Tibial artery (tissue), 4 donors: ENCODE measurements at regions not wholly inside any gene's neighbourhood (a gene's known extent, or its start where the extent isn't known, plus 50 kb on each side); places are given as distances from the start of the nearest gene placed in this dataset.

ENCODE experiments used
- DNase-seq, 2 donors: peaks; one replicate each; pipeline ENCODE4 v3.0.0-alpha.2; 2019
- H3K27ac ChIP-seq, 2 donors: fragments of 200-600 bp; sonication (generic) in 1 of 2; 1 replicate in 1 of 2; 2 replicates in 1 of 2; pipeline ENCODE4 v1.5.1; 2018 to 2019; ENCODE audit warnings: mild to moderate bottlenecking in 1 of 2
- H3K27me3 ChIP-seq, 2 donors: fragments of 200-600 bp; sonication (generic) in 1 of 2; one replicate each; pipeline versions ENCODE4 v1.5.1 to v1.6.0; 2016 to 2019
- H3K36me3 ChIP-seq, 3 donors: fragments of 200-600 bp; sonication (generic) in 2 of 3; one replicate each; pipeline ENCODE4 v1.5.1; 2016 to 2019; ENCODE audit warnings: mild to moderate bottlenecking in 2 of 3
- H3K4me1 ChIP-seq, 4 donors: fragments of 200-600 bp; sonication (generic) in 2 of 4; 1 replicate in 3 of 4; 2 replicates in 1 of 4; pipeline ENCODE4 v1.5.1; 2016 to 2019
- H3K4me3 ChIP-seq, 2 donors: fragments of 200-600 bp; sonication (generic) in 1 of 2; 1 replicate in 1 of 2; 2 replicates in 1 of 2; pipeline ENCODE4 v1.5.1; 2018 to 2019; ENCODE audit warnings: mild to moderate bottlenecking in 2 of 2
- H3K9me3 ChIP-seq, 3 donors: fragments of 200-600 bp; sonication (generic) in 1 of 3; one replicate each; pipeline ENCODE4 v1.5.1; 2016 to 2019
- intact Hi-C: fragments of 100-400 bp; cut with DNase I; formaldehyde crosslinking; loops from one replicate; pipeline ENCODE4 v1.15.0; 2023; ENCODE audit warnings: low total_unique reads
- TF ChIP-seq, protein P1 (sequence below), 2 experiments: fragments of 200-600 bp in 1 of 2; fragments of 450-650 bp in 1 of 2; IDR thresholded peaks; one replicate each; pipeline ENCODE4 v1.5.1; 2017 to 2019; ENCODE audit warnings: antibody characterized with exemption in 2 of 2, mild to moderate bottlenecking in 1 of 2, moderate library complexity in 1 of 2

DNA sequence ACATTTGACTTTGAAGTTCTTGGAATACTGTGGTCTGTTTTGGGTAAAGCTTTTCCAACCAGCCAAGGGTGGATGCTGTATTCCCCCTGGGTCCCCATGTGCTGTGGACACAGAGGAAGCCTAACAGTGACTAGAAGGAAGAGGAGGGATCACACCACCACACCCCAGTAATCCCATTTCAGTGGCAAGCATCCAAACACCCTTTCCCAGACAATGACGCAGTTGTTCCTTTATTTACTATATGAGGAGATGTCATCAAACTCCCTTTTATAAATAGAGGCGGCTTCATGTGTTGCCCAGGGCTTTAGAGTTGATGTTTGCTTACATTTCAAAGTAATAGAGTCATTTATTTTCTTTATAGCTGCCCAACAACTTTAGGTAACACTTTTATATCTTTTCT lies 959.4 kb upstream of the GYPC start:
- TF ChIP-seq, protein P1, sequence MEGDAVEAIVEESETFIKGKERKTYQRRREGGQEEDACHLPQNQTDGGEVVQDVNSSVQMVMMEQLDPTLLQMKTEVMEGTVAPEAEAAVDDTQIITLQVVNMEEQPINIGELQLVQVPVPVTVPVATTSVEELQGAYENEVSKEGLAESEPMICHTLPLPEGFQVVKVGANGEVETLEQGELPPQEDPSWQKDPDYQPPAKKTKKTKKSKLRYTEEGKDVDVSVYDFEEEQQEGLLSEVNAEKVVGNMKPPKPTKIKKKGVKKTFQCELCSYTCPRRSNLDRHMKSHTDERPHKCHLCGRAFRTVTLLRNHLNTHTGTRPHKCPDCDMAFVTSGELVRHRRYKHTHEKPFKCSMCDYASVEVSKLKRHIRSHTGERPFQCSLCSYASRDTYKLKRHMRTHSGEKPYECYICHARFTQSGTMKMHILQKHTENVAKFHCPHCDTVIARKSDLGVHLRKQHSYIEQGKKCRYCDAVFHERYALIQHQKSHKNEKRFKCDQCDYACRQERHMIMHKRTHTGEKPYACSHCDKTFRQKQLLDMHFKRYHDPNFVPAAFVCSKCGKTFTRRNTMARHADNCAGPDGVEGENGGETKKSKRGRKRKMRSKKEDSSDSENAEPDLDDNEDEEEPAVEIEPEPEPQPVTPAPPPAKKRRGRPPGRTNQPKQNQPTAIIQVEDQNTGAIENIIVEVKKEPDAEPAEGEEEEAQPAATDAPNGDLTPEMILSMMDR (IDR thresholded peaks at IDR 0.05) = no peak
- intact Hi-C loops = no loop called here
- H3K9me3 ChIP-seq = no peaks in the 10 kb centered on the region
- DNase-seq = no peak
- no peaks in the 10 kb centered on the region for H3K4me1 ChIP-seq
- no peak overlapping the region for H3K27ac ChIP-seq
- H3K27me3 ChIP-seq = no peaks in the 10 kb centered on the region
- H3K4me3 ChIP-seq = no peak overlapping the region
- H3K36me3 ChIP-seq = no peaks in the 10 kb centered on the region

GRCh38 chr2:125698280-125698679 lies 957.7 kb upstream of the GYPC start:
- intact Hi-C loops = no loop called here
- Histone ChIP-seq H3K9me3 (no peaks in the 10 kb centered on the region), H3K27ac (no peak overlapping the region), H3K27me3 (no peaks in the 10 kb centered on the region), H3K4me3 (no peak overlapping the region), H3K36me3 (no peaks in the 10 kb centered on the region), H3K4me1 (no peaks in the 10 kb centered on the region)
- TF ChIP-seq, protein P1 (IDR thresholded peaks at IDR 0.05) = no peak
- no peak for DNase-seq

DNA sequence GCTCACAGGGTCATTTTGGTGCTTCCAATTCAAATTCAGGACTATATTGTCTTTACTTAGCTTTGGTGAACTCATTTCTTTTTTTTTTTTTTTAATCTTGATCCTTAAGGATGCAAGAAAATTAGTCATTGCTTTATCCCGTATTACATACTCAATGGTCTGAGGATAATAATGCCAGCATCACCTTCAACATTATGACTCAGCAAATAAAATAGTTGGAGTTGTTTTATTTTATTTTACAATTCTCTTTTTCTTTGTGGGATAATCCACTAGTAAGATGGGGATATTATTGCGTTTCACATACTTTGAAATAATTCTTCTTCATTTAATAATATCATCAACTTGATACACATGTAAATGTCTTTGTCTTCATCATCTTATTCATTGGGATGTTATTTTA lies 954.9 kb upstream of the GYPC start:
- Histone ChIP-seq H3K4me3 (no peak overlapping the region), H3K4me1 (no peaks in the 10 kb centered on the region), H3K36me3 (no peaks in the 10 kb centered on the region), H3K27ac (no peak overlapping the region), H3K27me3 (no peaks in the 10 kb centered on the region), H3K9me3 (no peaks in the 10 kb centered on the region)
- no peak for DNase-seq
- intact Hi-C loops = no loop called here
- TF ChIP-seq, protein P1 (IDR thresholded peaks at IDR 0.05) = no peak

DNA sequence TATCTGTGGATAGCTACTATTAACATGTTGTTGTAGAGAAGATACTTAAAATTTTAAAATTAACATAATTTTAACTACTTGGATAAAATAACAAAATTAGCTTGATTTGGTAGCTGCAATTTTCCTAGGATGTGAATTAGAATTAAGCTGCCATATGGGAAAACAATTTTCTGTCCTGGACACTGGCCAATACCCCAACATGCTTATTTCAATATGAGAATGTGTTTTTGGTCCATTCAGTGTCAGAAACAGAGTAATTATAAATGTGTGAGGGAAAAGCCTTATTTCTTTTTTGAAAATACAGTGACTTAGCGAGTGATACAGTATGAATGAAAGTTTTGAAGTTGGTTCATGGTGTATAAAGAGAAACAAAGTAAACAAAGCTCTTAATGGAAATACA lies 948.3 kb upstream of the GYPC start:
- Histone ChIP-seq H3K36me3 (no peaks in the 10 kb centered on the region), H3K9me3 (no peaks in the 10 kb centered on the region), H3K27me3 (no peaks in the 10 kb centered on the region), H3K27ac (no peak overlapping the region), H3K4me1 (no peaks in the 10 kb centered on the region), H3K4me3 (no peak overlapping the region)
- DNase-seq = no peak
- intact Hi-C loops = no loop called here
- TF ChIP-seq, protein P1 (IDR thresholded peaks at IDR 0.05) = no peak

DNA sequence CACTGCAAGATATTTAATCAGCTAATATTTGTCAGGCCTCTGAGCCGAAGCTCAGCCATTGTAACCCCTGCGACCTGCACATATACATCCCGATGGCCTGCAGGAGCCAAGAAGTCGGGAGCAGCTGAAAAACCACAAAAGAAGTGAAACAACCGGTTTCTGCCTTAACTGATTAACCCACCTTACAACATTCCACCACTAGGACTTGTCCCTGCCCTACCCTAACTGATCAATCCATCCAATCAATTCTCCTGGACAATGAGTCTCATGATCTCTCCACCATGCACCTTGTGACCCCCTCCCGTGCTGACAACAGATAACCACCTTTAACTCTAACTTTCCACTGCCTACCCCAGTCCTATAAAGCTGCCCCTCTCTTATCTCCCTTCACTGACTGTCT lies 945.4 kb upstream of the GYPC start:
- H3K4me1 ChIP-seq = no peaks in the 10 kb centered on the region
- no peak for DNase-seq
- TF ChIP-seq, protein P1 (IDR thresholded peaks at IDR 0.05) = no peak
- H3K27me3 ChIP-seq = no peaks in the 10 kb centered on the region
- intact Hi-C loops = no loop called here
- no peak overlapping the region for H3K27ac ChIP-seq
- H3K36me3 ChIP-seq = no peaks in the 10 kb centered on the region
- no peak overlapping the region for H3K4me3 ChIP-seq
- H3K9me3 ChIP-seq = no peaks in the 10 kb centered on the region

- Histone ChIP-seq H3K9me3 (no peaks in the 10 kb centered on the region), H3K4me1 (no peaks in the 10 kb centered on the region), H3K27ac (no peak overlapping the region), H3K4me3 (no peak overlapping the region), H3K36me3 (no peaks in the 10 kb centered on the region), H3K27me3 (no peaks in the 10 kb centered on the region)
- intact Hi-C loops = no loop called here
- TF ChIP-seq, protein P1 (IDR thresholded peaks at IDR 0.05) = no peak
- DNase-seq = no peak
These were observed 944.9 kb upstream of the GYPC start for GRCh38 chr2:125711075-125711474.
